HG03558 (cell line): ENCODE measurements at regions not wholly inside any gene's neighbourhood (a gene's known extent, or its start where the extent isn't known, plus 50 kb on each side); places are given as distances from the start of the nearest gene placed in this dataset.
"Not testable (repeated sequence)": the region's sequence is repeated elsewhere in the genome, so short reads cannot be mapped to it uniquely, and the experiment has no call there.

Experiments
- ATAC-seq: cut with Tn5 transposase; IDR thresholded peaks from one replicate; pipeline ENCODE4 v1.9.1; 2021; ENCODE audit warnings: moderate number of reproducible peaks; ENCODE audit not compliant: unreplicated experiment; ENCODE audit errors: extremely low read depth

DNA sequence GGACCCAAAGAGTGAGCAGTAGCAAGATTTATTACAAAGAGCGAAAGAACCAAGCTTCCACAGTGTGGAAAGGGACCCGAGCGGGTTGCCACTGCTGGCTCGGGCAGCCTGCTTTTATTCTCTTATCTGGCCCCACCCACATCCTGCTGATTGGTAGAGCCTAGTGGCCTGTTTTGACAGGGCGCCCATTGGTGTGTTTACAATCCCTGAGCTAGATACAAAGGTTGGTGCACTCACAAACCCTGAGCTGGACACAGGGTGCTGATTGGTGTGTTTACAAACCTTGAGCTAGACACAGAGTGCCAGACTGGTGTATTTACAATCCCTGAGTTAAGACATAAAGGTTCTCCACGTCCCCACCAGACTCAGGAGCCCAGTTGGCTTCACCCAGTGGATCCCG is 676.9 kb downstream of the SI start:
- not testable (repeated sequence) for ATAC-seq

DNA sequence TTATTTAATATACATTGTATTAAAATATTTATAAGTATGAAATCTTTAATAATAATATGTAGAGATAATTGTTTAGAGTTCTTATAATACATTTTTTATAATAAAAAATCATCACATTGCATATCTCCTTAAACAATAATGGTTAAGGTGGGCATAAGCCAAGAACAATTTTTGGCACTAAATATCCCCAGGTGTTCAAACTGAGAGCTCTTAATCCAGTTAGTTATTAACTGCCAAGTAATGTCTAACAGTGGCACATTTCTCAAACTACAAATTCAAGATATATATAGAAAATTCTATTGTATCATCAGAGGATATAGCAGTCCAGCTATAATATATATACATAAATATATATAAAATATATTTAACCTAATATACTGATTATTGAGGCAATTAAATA is 680.8 kb downstream of the SI start:
- no peak for ATAC-seq

DNA sequence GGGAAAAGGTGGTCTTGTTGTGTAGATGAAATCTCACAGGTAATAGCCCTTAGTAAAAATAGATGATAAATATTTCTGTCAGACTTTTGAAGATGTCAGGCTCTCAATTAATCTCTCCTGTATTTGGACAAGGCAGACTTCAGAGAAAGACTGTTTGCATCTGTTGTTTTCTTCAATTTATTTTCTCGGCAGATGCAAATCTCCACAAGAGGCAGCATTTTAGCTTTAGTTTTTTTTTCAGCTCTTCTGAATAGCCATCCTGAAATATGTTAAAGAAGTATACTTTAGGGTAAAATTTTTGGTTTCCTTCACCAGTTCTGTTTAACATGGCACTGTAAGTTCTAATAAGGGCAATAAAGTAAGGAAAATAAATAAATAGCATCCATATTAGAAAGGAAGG is 685.1 kb downstream of the SI start:
- ATAC-seq, result no peak

DNA sequence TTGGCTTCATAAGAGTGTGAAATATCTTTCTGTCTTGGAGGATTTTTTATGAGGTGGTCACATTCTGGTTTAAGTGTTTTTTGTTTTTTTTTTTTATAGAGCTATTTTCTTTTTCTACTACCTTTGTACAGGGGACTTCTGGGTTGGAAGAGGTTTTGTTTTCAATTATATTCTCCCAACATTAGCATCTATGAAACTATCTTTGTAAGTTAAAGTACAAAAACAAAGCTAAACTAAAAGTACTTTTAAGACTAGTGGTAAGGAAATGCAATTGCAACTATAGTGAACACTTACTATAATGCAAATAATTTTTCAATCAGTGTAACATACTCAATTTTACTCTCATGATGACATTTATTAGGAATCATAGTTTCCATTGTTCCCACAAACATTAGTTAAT is 688.2 kb downstream of the SI start:
- no peak for ATAC-seq

DNA sequence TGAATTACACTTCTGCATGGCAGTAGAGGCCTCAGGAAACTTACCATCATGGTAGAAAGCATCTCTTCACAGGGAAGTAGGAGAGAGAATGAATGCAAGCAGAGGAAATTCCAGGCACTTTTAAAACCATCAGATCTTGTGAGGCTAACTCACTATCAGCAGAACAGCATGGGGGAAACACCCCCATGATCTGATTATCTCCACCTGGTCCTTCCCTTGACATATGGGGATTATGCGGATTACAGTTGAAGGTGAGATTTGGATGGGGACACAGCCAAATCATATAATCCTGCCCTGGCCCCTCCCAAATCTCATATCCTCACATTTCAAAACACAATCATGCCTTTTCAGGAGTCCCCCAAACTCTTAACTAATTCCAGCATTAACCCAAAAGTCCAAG is 691.1 kb downstream of the SI start:
- no peak for ATAC-seq

DNA sequence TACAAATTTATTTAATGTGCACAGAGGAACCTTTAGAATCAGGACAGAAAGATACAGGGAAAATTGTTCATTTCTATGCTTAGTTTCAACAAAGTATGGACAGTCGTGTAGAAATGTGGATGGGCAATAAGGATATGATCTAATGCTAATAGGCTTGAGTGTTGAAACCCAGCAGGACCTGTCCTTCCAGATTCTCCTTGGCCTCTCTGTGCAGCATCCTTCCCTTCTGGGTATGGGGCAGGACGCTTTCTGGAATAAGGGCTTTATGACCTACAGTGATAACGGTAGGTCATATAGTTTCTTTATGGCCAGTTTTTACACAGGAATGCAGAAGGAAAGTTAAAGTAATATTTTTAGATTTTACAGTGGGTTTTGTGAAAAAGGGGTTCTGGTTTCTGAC is 698.1 kb downstream of the SI start:
- ATAC-seq, result no peak

DNA sequence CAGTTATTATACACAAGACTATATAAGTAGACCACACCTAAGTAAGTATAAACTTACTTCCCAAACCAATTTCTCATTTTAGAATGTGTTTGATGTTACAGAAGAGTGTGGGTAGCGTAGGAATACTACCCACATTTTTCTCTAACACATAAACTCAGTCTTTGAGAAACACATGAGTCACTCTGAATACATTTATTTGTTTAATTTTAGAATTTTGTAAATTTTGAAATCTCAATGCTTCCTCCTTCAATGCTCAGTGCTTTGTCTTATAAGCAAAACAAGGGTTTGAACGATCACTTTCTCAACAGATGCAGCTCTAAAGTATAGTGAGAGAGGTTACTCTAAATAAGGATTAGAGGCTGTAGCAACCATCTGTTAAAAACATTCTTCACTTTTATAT is 700.8 kb downstream of the SI start:
- no peak for ATAC-seq

DNA sequence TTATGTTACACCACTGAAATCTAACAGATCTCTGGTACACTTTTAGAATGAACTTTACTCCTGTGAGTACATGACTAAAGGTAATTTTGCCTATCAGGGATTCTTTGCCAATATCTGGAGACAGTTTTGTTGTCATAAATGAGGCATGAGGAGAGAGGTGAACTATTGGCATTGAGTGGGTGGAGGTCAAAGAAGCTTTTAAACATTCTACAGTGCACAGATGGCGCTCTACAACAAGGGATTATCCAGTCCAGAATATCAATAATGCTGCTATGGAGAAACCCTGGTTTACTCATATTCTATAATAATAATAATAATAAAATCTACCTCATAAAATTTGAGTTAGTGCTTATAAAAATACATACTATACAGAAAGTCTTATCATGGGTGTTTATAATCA is 702.3 kb downstream of the SI start:
- no peak for ATAC-seq

DNA sequence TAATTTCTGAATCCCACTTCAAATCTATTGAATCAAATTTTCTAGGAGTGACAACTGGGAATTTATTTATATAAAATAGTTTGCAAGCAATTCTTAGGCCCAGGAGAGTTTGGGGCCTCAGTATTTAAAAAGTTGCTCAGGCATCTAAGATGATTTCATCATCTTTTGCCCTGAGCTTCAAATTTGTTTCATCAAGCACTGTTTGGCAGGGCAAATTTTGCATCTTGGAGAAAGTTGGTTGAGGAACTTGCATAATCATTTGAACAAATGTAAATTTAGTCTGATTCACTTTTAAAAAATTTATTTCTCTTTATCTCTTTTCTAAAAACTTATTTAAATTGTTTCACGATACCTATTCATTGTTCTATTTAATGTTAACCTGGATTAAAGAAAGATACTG is 702.8 kb downstream of the SI start:
- no peak for ATAC-seq

DNA sequence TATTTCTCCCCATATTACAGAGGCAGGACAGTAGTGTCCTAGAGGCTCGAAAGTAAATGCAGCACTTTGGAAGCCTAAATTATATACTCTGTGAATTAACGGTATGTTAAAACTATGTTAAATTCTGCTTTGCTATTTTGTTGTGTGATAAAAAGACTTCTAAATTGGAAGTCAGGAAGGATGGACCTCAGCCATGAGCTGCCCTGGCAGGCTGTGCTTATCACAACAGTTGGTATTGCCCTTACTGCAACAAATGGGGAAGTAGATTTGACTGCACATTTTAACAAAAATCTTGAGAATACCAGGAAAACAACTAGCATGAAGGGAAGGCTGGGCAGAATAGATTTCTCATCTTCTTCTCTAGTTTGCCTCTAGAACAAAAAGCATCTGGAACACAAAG is 706.6 kb downstream of the SI start:
- ATAC-seq, result no peak

DNA sequence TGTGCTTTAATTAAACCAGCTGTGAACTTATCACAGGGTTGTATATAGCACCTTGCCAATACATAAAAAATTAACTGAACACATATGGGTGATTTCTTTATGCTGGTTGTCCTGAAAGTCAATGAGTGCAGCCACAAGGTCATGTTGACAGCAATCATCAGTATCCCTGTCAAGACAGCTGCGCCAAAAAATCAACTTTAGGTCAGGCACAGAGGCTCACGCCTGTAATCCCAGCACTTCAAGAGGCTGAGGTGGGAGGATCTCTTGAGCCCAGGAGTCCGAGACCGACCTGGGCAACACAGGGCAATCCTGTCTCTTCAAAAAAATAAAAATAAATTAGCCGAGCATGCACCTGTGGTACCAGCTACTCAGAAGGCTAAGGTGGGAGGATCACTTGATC is 707.3 kb downstream of the SI start:
- no peak for ATAC-seq

DNA sequence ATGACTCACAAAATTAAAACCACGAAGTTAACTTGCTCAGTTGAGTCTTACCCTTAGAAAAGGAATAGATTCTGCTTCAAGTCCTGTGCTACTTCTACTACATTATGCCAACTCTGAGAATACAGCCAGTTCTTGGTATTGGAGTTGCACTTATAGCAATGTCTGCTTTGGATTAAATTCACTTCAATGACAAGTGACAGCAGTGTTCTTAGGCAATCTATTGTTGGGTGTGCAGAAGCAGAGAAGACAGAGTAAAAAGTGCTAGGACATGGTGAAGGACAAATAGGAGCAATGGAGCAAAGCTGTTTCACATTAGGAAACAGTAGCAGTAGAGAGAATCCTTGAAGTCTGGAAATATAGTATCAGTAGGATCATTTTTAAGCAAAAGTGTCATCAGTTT is 713.1 kb downstream of the SI start:
- no peak for ATAC-seq

DNA sequence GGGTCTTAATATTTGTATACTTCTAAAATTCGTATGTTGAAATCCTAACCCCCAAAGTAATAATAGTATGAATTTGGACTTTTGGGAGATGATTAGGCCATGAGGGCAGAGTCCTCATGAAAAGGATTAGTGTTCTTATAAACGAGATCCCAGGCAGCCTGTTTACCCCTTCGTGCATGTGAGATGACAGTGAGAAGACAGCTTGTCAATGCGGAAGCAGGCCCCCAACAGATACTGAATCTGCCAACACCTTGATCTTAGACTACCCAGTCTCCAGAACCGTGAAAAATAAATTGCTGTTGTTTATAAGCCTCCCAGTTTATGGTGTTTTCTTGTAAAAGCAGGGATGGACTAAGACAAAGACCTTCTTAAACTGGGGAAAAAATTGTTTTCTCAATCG is 714.2 kb downstream of the SI start:
- ATAC-seq, result no peak

DNA sequence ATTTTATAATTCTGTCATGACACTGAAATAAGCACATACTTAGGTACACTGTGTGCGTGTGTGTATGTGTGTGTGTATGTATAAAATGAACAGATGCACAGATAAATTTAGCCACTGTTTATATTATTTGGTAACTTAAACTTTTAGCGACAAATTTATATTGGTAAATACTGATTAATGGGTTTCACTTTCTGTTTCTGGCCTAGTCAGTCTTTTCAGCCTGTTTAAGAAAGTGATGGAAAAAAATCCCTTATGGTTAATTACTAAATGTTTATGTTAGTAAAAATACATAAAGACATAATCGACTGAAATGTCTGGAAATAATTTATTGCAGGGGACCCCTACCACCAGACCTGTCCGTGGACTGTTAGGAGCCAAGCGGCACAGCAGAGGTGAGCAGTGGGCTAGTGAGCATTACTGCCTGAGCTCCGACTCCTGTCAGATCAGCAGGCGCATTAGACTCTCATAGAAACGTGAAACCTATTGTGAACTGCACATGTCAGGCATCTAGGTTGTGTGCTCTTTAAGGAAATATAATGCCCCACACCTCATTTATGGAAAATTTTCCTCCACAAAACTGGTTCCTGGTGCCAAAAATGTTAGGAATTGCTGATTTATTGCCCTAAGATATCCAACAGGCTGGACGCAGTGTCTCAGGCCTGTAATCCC is 717.4 kb downstream of the SI start:
- no peak for ATAC-seq

DNA sequence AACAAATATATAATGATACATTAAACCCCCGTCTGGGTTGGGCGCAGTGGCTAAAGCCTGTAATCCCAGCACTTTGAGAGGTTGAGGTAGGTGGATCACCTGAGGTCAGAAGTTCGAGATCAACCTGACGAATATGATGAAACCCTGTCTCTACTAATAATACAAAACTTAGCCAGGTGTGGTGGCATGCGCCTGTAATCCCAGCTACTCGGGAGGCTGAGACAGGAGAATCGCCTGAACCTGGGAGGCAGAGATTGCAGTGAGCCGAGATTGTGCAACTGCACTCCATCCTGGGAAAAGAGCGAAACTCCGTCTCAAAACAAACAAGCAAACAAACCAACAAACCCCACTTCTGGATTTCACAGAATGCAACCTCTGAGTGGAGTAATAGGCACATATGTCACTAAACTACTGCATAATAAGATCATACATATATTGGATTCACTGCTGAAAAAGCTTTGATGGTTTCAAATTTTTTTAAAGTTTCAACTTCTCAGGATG is 718.2 kb downstream of the SI start:
- no peak for ATAC-seq

DNA sequence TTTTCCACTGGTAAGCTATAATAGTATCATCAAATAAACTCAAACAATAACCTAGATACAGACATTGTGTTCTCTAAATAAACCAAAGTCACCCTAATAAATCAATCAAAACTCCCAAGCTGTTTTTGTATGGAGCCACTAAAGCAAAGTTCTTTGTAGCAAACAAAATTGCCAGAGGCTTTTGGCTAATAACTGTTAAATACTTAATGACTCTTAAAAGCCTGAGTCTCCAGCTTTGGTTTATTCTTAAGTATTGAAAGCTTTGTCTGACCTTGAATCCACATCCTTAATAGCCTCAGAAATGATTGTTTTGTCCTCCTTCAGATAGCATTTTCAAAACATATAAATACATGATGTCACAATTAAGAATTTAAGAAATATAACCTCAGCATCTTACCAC is 725.3 kb downstream of the SI start:
- no peak for ATAC-seq

DNA sequence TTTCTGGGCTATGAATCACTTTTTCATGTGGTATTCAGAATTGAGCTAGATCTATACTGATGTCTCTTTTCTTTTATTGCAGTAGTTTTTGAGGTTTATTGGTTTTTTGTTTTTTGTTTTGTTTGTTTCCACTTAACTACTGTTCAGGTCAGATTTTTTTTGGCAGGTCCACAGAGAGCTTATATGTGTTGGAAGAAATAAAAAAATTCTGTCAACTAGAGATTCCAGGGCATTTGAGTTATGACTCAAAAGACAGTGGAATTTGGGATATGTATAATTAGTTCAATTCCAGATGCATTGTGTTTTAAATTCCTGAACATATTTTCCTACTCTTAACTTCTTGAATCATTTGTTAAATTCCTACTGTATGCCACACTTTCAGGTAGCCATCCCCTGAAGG is 727.2 kb downstream of the SI start:
- no peak for ATAC-seq

DNA sequence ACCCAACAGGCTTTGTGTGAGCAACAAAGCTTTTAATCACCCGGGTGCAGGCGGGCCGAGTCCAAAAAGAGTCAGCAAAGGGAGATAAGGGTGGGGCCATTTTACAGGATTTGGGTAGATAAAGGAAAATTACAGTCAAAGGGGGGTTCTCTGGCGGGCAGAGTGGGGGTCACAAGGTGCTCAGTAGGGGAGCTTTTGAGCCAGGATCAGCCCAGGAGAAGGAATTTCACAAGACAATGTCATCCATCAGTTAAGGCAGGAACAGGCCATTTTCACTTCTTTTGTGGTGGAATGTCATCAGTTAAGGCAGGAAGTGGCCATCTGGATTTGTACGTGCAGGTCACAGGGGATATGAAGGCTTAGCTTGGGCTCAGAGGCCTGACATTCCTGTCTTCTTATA is 736.1 kb downstream of the SI start:
- not testable (repeated sequence) for ATAC-seq

DNA sequence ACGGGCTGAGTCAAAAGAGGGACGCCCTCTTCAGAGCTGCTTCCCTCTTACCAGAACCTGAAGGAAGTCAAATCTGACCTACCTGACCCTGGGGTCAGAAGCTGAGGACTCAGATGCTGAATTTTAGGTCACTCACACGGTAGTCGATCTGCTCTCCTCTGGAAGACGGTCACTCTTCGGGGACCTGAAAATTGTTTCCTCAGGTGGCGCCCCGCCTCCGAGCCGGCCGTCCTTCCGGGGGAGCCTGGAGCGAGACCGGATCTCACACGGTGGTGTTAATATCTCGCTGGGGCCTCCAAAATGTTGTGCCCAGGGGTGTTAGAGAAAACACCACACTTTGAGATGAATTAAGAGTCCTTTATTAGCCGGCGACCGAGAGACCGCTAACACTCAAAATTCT is 737.2 kb downstream of the SI start:
- ATAC-seq, result no peak

DNA sequence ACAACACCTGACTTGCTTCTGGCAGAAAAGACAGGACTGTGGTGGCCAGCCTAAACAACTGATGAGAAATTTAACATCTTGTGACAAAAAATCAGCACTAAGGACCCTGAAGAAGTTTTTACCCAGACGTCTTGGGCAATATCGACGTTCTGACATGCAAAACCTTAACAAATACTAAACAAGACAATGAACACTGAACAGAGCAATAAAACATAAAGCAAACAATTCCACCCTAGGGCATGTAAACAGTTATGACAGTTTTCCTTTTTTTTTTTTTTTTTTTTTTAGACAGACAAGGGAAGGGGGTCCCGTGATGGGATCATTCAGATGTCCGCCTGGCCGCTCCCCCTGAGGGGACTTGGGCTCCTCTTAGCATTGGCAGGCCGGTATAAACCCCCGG is 738.0 kb downstream of the SI start:
- no peak for ATAC-seq

DNA sequence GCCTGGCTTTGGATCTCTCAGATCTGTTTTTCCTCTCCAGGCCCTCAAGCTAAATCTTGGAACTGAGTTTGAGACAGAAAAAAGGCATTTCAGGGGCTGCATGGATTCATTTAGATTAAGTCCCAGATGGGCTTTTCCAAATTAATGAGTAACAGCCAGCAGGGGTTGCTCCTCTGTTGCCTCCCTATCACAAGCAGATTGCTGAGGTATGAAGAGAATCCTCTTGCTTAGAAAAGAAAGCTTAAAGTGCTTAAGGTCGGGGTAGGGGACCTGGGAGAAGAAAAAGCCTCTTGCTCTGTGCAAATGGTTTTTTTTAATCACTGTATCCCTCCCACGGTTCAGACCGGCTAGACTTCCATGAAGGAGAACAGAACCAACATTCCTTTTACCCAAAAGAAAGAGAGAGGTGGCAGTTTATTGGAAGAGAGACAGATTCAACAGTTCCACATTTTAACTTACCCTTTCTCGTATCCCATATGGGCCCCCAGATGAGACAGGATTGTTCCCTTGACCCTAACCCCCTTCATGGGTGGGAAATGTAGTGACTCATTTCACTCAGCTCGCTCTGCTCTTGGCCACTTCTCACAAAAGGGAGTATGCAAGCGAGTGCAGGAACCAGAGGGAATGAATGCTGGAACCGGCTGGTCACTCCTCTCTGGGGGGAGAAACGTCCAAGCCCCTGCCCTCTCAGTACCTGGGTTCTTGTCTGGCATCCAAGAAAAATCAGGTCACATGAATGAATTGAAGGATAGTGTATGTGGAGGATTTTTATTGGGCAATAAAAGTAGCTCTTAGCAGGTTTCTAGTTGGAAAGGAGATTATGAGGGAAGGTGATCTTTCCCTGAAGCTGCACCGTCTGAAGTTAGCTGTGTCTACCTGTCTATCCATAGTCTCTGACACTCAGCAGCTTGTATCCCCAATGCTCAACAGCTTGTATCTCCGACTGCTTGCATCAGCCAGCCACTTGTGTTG is 745.2 kb downstream of the SI start:
- ATAC-seq, result no peak

DNA sequence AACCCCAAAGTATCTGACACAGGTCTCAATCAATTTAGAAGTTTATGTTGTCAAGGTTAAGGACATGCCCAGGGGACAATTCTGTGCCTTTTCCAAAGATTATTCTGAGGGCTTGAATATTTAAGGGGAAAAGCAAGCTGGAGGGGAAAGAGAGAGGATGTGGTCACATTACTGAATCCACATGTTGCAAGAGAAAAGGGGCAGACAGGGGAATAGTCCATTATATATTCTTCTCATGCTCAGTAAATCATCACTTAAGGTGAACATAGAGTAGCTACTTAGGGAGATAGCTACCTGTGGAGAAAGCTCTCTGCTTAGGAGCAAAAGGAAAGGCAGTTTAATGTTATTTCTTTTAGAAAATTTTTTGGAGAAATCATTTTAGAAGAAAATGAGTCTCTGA is 751.6 kb downstream of the SI start:
- ATAC-seq, result no peak
